Islet precursor cell (in vitro differentiated cells): ENCODE measurements at regions not wholly inside any gene's neighbourhood (a gene's known extent, or its start where the extent isn't known, plus 50 kb on each side); places are given as distances from the start of the nearest gene placed in this dataset.

Source experiments
- DNase-seq: peaks from one replicate; pipeline ENCODE4 v3.0.0-alpha.2; 2018

DNA sequence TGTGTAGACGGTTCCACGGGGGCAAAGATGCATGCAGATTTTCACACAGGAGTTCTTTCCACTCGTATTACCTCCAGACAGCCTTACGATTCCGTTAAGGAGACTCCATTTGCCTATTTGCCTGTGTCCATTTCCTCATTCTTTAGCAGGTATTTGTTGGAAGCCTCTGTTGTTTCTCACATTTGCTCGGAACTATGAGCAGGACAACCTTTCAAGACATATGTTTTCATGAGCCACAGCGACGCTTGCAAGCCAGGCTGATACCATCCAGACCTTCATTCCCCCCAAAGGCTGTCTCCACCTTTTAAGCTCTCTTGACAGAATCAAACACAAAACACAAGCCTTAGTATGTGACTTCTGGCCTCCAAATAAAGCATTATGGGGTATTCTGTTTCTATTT, 57.6 kb upstream of the NEDD9 start:
- DNase-seq, result no peak

DNA sequence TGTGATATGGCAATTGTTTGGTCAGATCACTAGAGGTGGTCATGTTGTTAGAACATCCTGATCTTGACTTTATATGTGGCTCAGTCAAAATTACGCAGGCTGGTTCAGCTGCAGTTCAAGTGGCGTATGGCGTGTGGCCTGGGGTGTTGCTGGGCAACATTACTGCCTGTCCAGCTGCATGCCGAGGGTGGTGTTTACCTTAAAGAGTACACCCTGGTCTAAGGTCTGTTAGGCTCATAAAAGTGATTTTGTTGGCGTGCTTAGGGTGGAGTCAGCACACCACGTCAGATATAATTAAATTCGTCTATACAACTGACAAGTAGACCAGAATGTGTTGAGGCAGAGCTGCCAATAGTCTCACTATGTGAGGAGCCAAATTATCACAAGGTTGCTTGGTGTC, 55.6 kb upstream of the NEDD9 start:
- no peak for DNase-seq

GRCh38 chr6:11284996-11285395, 52.5 kb upstream of the NEDD9 start:
- no peak for DNase-seq

- no peak for DNase-seq
Observed at GRCh38 chr6:11283629-11284028, 51.2 kb upstream of the NEDD9 start.

GRCh38 chr6:11282875-11283274, 50.4 kb upstream of the NEDD9 start:
- DNase-seq, result no peak
